OCI-LY7 (cell line): ENCODE measurements at regions not wholly inside any gene's neighbourhood (a gene's known extent, or its start where the extent isn't known, plus 50 kb on each side); places are given as distances from the start of the nearest gene placed in this dataset.

Source experiments
- EZH2phosphoT487 ChIP-seq: fragments of 200-600 bp; sonication (generic); IDR thresholded peaks from 2 replicates; pipeline ENCODE4 v1.6.1; 2018; ENCODE audit warnings: low read depth, borderline replicate concordance, mild to moderate bottlenecking, mixed run types, antibody characterized with exemption, low read length, moderate library complexity, mixed read lengths
- TF ChIP-seq, protein P1 (sequence below): fragments of 200-600 bp; sonication (generic); conservative IDR thresholded peaks from 2 replicates; pipeline ENCODE4 v1.5.1; 2014; ENCODE audit warnings: mild to moderate bottlenecking, antibody characterized with exemption, low read length, moderate library complexity, mixed read lengths

- no peak for TF ChIP-seq EZH2phosphoT487
- TF ChIP-seq, protein P1, sequence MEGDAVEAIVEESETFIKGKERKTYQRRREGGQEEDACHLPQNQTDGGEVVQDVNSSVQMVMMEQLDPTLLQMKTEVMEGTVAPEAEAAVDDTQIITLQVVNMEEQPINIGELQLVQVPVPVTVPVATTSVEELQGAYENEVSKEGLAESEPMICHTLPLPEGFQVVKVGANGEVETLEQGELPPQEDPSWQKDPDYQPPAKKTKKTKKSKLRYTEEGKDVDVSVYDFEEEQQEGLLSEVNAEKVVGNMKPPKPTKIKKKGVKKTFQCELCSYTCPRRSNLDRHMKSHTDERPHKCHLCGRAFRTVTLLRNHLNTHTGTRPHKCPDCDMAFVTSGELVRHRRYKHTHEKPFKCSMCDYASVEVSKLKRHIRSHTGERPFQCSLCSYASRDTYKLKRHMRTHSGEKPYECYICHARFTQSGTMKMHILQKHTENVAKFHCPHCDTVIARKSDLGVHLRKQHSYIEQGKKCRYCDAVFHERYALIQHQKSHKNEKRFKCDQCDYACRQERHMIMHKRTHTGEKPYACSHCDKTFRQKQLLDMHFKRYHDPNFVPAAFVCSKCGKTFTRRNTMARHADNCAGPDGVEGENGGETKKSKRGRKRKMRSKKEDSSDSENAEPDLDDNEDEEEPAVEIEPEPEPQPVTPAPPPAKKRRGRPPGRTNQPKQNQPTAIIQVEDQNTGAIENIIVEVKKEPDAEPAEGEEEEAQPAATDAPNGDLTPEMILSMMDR = no peak
Measured at GRCh38 chr18:28729321-28729720, 552.4 kb upstream of the CDH2 start.
